ENCODE measurements at regions not wholly inside any gene's neighbourhood (a gene's known extent, or its start where the extent isn't known, plus 50 kb on each side); places are given as distances from the start of the nearest gene placed in this dataset.
"Not testable (repeated sequence)": the region's sequence is repeated elsewhere in the genome, so short reads cannot be mapped to it uniquely, and the experiment has no call there.

- H3K27ac ChIP-seq = no peak overlapping the region
- DNase-seq (ENCODE audit: low read depth, low spot score) = no peak
Observed at GRCh38 chr3:190995156-190995555, 132.7 kb upstream of the GMNC start.

DNA sequence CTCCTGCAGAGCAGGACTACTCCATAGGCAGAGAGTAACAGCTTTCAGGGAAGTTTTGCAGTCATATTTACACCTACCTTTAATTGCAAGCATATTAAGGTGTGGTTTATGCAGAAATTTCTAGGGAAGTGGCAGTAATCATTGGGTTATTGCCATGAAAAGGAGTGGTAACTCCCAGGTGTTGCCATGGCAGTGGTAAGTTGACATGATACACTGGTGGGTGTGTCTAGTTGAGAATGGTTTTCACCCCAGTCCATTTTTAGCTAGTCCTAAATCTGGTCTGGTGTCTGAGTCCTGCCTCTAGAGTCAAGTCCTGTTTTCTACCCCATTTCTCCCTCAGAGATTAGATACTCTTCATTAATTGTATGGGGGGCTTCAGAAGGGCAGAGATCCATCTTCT, 128.4 kb upstream of the GMNC start:
- no peak overlapping the region for H3K27ac ChIP-seq
- DNase-seq (ENCODE audit: low read depth, low spot score) = no peak

DNA sequence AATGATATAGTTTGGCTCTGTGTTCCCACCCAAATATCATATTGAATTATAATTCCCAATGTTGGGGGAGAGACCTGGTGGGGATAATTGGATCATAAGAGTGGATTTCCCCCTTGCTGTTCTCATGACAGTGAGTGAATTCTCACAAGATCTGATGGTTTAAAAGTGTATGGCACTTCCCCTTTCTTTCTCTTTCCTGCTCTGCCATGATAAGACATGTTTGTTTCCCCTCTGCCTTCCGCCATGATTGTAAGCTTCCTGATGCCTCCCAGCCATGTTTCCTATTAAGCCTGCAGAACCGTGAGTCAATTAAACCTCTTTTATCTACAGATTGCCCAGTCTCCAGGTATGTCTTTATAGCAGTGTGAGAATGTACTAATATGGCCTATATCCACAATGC, 126.7 kb upstream of the GMNC start:
- no peak overlapping the region for H3K27ac ChIP-seq
- no peak for DNase-seq (ENCODE audit: low read depth, low spot score)

DNA sequence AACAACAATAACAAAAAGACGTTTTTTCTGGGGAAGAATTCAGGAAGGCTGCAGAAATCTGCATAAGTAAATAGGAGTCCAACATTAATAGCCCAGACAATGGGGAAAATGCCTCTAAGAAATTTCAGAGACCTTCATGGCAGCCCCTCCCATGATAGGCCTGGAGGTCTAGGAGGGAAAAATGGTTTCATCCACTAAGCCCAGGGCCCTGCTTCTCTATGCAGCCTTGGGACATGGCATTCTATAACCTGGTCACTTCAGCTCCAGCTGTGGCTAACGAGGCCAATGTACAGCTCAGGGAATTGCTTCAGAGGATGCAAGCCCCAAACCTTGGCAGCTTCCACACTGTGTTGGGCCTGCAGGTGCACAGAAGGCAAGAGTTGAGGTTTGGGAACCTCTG, 125.6 kb upstream of the GMNC start:
- DNase-seq (ENCODE audit: low read depth, low spot score) = no peak

GRCh38 chr3:190984502-190985244, 122.2 kb upstream of the GMNC start:
- no peak for DNase-seq (ENCODE audit: low read depth, low spot score)
- H3K27ac ChIP-seq = no peak overlapping the region

More for the DNA sequence above, 125.6 kb upstream of the GMNC start:
- H3K27ac ChIP-seq = no peak overlapping the region

DNA sequence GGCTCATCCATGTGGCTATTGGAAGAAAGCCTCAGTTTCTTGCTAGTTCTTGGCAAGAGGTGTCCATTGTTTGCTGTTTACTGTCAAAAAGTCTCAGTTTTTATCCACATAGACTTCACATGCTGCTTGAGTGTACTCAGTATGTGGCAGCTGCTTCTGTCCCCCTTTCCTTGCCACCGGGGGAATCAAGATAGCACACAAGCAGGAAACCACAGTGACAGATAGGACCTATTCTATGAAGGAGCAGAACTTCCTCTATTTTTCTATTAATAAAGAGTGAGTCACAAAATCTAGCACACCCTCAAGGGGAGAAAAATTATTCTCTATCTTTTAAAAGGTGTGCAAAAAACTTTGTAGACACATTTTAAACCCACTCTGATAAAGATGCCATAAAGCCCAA, 121.4 kb upstream of the GMNC start:
- DNase-seq (ENCODE audit: low read depth, low spot score) = no peak
- no peak overlapping the region for H3K27ac ChIP-seq

- no peak overlapping the region for H3K27ac ChIP-seq
- DNase-seq (ENCODE audit: low read depth, low spot score) = no peak
Observed at GRCh38 chr3:190973771-190974170, 111.3 kb upstream of the GMNC start.

DNA sequence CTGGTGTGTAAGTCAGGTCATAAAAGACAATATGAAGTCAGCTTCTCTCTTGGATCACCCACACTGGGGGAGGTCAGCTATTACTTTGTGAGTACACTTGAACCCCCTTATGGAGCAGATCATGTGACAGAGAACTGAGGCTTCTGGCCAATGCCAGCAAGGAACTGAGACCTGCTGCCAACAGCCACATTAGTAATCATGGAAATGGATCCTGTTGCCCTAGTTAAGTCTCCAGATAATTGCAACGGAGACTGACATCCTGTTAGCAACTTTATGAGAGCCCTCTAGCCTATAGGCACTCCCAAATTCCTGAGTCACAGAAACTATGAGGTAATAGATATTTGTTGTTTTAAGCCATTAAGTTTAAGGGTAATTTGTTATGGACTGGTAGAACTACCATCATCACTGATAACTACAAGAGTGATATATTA, 110.4 kb upstream of the GMNC start:
- DNase-seq (ENCODE audit: low read depth, low spot score) = peak; percentile 64
- H3K27ac ChIP-seq = peak overlapping the region; percentile 49

- DNase-seq (ENCODE audit: low read depth, low spot score) = no peak
- H3K27ac ChIP-seq = peak overlapping the region; percentile 49
Observed at GRCh38 chr3:190972196-190972595, 109.7 kb upstream of the GMNC start.

GRCh38 chr3:190970560-190970959, 108.1 kb upstream of the GMNC start:
- DNase-seq (ENCODE audit: low read depth, low spot score) = no peak
- H3K27ac ChIP-seq = no peak overlapping the region

DNA sequence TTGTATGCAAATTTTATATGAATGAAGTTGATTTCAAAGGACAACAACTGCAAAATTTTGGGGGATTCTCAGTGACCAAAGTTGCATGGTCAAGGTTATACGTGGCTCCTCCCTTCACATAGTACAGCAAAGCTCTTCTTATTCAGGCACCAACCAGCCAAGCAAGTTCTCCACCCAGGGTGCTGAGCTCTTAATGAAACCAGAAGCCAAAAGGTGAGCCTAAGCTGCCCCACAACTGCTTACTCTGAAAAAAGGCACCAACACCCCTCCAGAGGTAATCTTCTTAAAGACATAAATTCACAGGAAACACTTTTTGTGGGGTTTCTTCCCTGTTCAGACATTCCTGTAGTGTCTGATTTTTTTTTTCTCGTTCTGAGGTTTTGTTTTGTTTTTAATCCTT, 106.1 kb upstream of the GMNC start:
- H3K27ac ChIP-seq = no peak overlapping the region

GRCh38 chr3:190964931-190965330, 102.4 kb upstream of the GMNC start:
- H3K27ac ChIP-seq; DNase-seq (ENCODE audit: low read depth, low spot score): not testable (repeated sequence)

More for the DNA sequence above, 106.1 kb upstream of the GMNC start:
- DNase-seq (ENCODE audit: low read depth, low spot score) = no peak

GRCh38 chr3:190959077-190959476, 96.6 kb upstream of the GMNC start:
- DNase-seq (ENCODE audit: low read depth, low spot score) = no peak
- no peak overlapping the region for H3K27ac ChIP-seq

DNA sequence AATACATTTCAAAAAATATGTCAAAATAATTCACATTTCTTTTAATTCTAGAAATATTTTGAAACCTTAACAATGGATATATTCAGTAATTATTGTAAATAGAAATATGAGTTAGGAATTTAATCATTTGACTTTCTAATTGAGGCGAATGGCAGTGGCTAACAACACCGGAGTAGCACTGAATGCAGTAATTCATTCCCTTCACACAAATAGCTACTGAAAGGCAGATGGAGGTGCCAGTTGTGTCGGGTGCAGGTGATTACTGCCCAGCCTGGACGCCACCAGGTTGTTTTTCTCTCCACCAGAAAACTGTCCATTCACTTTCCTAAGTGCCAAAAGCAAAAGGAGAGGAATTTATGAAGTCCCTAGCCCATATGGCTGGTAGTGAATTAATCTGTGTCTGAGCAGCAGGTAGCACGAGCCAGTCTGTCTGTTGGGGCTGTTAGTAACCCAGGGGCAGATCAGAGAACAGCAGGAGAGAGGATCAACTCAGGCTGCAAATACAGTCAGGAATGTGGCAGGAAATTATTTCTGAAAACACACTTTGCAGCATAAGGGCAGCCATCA, 79.3 kb upstream of the GMNC start:
- no peak overlapping the region for H3K27ac ChIP-seq
- no peak for DNase-seq (ENCODE audit: low read depth, low spot score)

DNA sequence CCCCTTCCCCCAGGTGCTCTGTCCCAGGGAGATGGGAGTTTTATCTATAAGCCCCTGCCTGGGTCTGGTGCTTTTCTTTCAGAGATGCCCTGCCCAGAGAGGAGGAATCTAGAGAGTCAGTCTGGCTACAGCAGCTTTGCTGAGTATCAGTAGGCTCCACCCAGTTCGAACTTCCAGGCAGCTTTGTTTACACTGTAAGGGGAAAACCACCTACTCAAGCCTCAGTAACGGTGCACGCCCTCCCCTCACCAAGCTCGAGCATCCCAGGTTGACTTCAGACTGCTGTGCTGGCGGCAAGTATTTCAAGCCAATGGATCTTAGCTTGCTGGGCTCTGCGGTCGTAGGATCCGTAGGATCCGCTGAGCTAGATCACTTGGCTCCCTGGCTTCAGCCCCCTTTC, 72.1 kb upstream of the GMNC start:
- not testable (repeated sequence) for H3K27ac ChIP-seq; DNase-seq (ENCODE audit: low read depth, low spot score)

DNA sequence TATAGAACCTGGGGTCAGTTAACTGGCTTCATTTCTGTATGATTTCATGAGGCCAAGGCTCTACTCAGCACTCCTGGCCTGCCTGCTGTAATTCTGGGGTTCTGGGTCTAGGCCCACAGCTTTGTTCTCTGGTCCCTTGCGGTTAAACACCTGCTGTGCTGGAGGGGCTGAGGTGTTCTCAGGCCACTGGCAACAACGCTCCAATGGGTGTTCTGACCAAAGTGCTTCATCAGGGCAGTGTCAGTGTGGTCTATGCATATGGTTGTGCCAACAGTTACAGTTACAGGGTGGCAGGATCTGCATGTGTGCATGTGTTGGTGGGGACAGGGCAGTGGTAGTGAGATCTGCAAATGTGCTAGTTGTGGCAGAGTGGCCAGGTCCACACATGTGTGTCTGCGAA, 64.1 kb upstream of the GMNC start:
- no peak overlapping the region for H3K27ac ChIP-seq
- DNase-seq (ENCODE audit: low read depth, low spot score) = no peak

GRCh38 chr3:190912736-190913135, 50.2 kb upstream of the GMNC start:
- no peak overlapping the region for H3K27ac ChIP-seq
- DNase-seq (ENCODE audit: low read depth, low spot score) = no peak
